HTR-8/SVneo (cell line): ENCODE measurements at regions not wholly inside any gene's neighbourhood (a gene's known extent, or its start where the extent isn't known, plus 50 kb on each side); places are given as distances from the start of the nearest gene placed in this dataset.
"Not testable (repeated sequence)": the region's sequence is repeated elsewhere in the genome, so short reads cannot be mapped to it uniquely, and the experiment has no call there.

ENCODE experiments used
- DNase-seq: peaks from one replicate; pipeline ENCODE4 v3.0.0; 2011; ENCODE audit warnings: low spot score, mixed read lengths; ENCODE audit not compliant: insufficient read length
- FAIRE-seq: peaks from 2 replicates; lab custom pipeline; 2011; peaks lifted over from hg19 to GRCh38; lab: Jason Lieb, UNC

GRCh38 chr11:101299210-101299609, 169.6 kb upstream of the PGR start:
- FAIRE-seq (no peak), DNase-seq (no peak)

- FAIRE-seq, result peak; percentile 68
These were observed 167.3 kb upstream of the PGR start for GRCh38 chr11:101296896-101297295.

GRCh38 chr11:101292661-101293240, 163.1 kb upstream of the PGR start:
- no peak for FAIRE-seq
- DNase-seq, result no peak

More at GRCh38 chr11:101296896-101297295, 167.3 kb upstream of the PGR start:
- DNase-seq, result no peak

GRCh38 chr11:101291279-101291678, 161.7 kb upstream of the PGR start:
- DNase-seq (no peak), FAIRE-seq (no peak)

GRCh38 chr11:101288392-101288791, 158.8 kb upstream of the PGR start:
- DNase-seq, result no peak
- FAIRE-seq, result no peak

- FAIRE-seq, result no peak
These were observed 150.1 kb upstream of the PGR start for GRCh38 chr11:101279728-101280127.

GRCh38 chr11:101278286-101278685, 148.7 kb upstream of the PGR start:
- FAIRE-seq (no peak), DNase-seq (no peak)

More at GRCh38 chr11:101279728-101280127, 150.1 kb upstream of the PGR start:
- DNase-seq, result no peak

- no peak for DNase-seq
- FAIRE-seq, result no peak
These were observed 147.4 kb upstream of the PGR start for GRCh38 chr11:101277036-101277435.

- DNase-seq (no peak), FAIRE-seq (no peak)
These were observed 140.5 kb upstream of the PGR start for GRCh38 chr11:101269990-101270660.

GRCh38 chr11:101269390-101269789, 139.8 kb upstream of the PGR start:
- FAIRE-seq, result peak; percentile 79
- DNase-seq, result no peak

- no peak for FAIRE-seq
These were observed 138.0 kb upstream of the PGR start for GRCh38 chr11:101267654-101268053.

GRCh38 chr11:101264306-101264705, 134.7 kb upstream of the PGR start:
- peak; percentile 20 for FAIRE-seq
- DNase-seq, result no peak

More at GRCh38 chr11:101267654-101268053, 138.0 kb upstream of the PGR start:
- DNase-seq, result no peak

GRCh38 chr11:101262995-101263394, 133.4 kb upstream of the PGR start:
- DNase-seq, result no peak
- no peak for FAIRE-seq

- FAIRE-seq (no peak), DNase-seq (no peak)
These were observed 132.6 kb upstream of the PGR start for GRCh38 chr11:101262258-101262657.

GRCh38 chr11:101255036-101255435, 125.4 kb upstream of the PGR start:
- FAIRE-seq (peak; percentile 23), DNase-seq (no peak)

GRCh38 chr11:101254037-101254436, 124.4 kb upstream of the PGR start:
- DNase-seq, result no peak
- FAIRE-seq, result no peak

- not testable (repeated sequence) for FAIRE-seq, DNase-seq
These were observed 116.0 kb upstream of the PGR start for GRCh38 chr11:101245635-101246034.

- not testable (repeated sequence) for DNase-seq, FAIRE-seq
These were observed 115.5 kb upstream of the PGR start for GRCh38 chr11:101245081-101245480.

GRCh38 chr11:101241160-101241795, 111.7 kb upstream of the PGR start:
- FAIRE-seq (no peak), DNase-seq (no peak)

GRCh38 chr11:101231207-101231834, 101.7 kb upstream of the PGR start:
- FAIRE-seq, DNase-seq: not testable (repeated sequence)

GRCh38 chr11:101226617-101227016, 97.0 kb upstream of the PGR start:
- no peak for DNase-seq
- no peak for FAIRE-seq
